GM23248 (cell line): ENCODE measurements at regions not wholly inside any gene's neighbourhood (a gene's known extent, or its start where the extent isn't known, plus 50 kb on each side); places are given as distances from the start of the nearest gene placed in this dataset. TPM values are rescaled to one million over a fixed set of nuclear protein-coding genes. Genes with fewer than 3 reads are reported as not detected.

Experiments used
- DNase-seq: peaks from one replicate; pipeline ENCODE4 v3.0.0-alpha.2; 2015
- H2AFZ ChIP-seq: fragments of 200-600 bp; sonication (generic); 2 replicates; pipeline ENCODE4 v1.6.1; 2016; ENCODE audit warnings: antibody characterized with exemption
- H3F3A ChIP-seq: fragments of 200-600 bp; sonication (generic); 2 replicates; pipeline ENCODE4 v1.6.1; 2016; ENCODE audit warnings: mild to moderate bottlenecking, antibody characterized with exemption, mixed run types; ENCODE audit not compliant: insufficient read depth
- H3K27ac ChIP-seq: fragments of 200-600 bp; sonication (generic); 2 replicates; pipeline ENCODE4 v1.5.1; 2016; ENCODE audit warnings: mild to moderate bottlenecking
- H3K27me3 ChIP-seq: fragments of 200-600 bp; sonication (generic); replicated peaks from 2 replicates; pipeline ENCODE4 v1.6.1; 2016; ENCODE audit warnings: mild to moderate bottlenecking; ENCODE audit not compliant: insufficient read depth
- H3K36me3 ChIP-seq: fragments of 200-600 bp; sonication (generic); 2 replicates; pipeline ENCODE4 v1.6.1; 2016; ENCODE audit warnings: low read depth, mild to moderate bottlenecking
- H3K4me1 ChIP-seq: fragments of 200-600 bp; sonication (generic); 2 replicates; pipeline ENCODE4 v1.6.1; 2016; ENCODE audit warnings: mild to moderate bottlenecking; ENCODE audit not compliant: insufficient read depth
- H3K4me2 ChIP-seq: fragments of 200-600 bp; sonication (generic); one replicate; pipeline ENCODE4 v1.6.1; 2016; ENCODE audit warnings: mild to moderate bottlenecking; ENCODE audit not compliant: unreplicated experiment
- H3K4me3 ChIP-seq: fragments of 200-600 bp; sonication (generic); 2 replicates; pipeline ENCODE4 v1.5.1; 2016; ENCODE audit warnings: mild to moderate bottlenecking
- H3K79me2 ChIP-seq: fragments of 200-600 bp; sonication (generic); 2 replicates; pipeline ENCODE4 v1.6.1; 2016; ENCODE audit warnings: mild to moderate bottlenecking; ENCODE audit not compliant: insufficient read depth
- H3K9ac ChIP-seq: fragments of 200-600 bp; sonication (generic); 2 replicates; pipeline ENCODE4 v1.6.1; 2016; ENCODE audit warnings: mild to moderate bottlenecking
- H3K9me2 ChIP-seq: fragments of 200-600 bp; sonication (generic); 2 replicates; pipeline ENCODE4 v1.6.1; 2016; ENCODE audit warnings: mixed run types, mild to moderate bottlenecking, moderate library complexity; ENCODE audit not compliant: insufficient read depth
- H3K9me3 ChIP-seq: fragments of 200-600 bp; sonication (generic); one replicate; pipeline ENCODE4 v1.6.1; 2017; ENCODE audit warnings: low read depth
- H4K20me1 ChIP-seq: fragments of 200-600 bp; sonication (generic); 2 replicates; pipeline ENCODE4 v1.6.0; 2016; ENCODE audit not compliant: insufficient read depth
- EZH2 ChIP-seq: fragments of 200-600 bp; sonication (generic); IDR thresholded peaks from 2 replicates; pipeline ENCODE4 v1.6.1; 2018; ENCODE audit warnings: antibody characterized with exemption, mild to moderate bottlenecking; ENCODE audit not compliant: insufficient read depth, poor library complexity, severe bottlenecking
- EZH2phosphoT487 ChIP-seq: fragments of 200-600 bp; sonication (generic); IDR thresholded peaks from 2 replicates; pipeline ENCODE4 v1.6.1; 2018; ENCODE audit warnings: antibody characterized with exemption, moderate library complexity, mild to moderate bottlenecking, low read depth; ENCODE audit not compliant: insufficient read depth
- WGBS, 2 experiments: methylation state at CpG; one replicate each; pipeline ENCODE4 v1.1.6; 2015 to 2017; ENCODE audit warnings: low lambda C conversion rate in 2 of 2, low coverage in 1 of 2; ENCODE audit errors: missing lambda C conversion rate in 2 of 2; 5-methylcytosine and 5-hydroxymethylcytosine counted together
- in situ Hi-C: fragments of 300-500 bp; cut with MboI; formaldehyde crosslinking; loops from 2 replicates; pipeline ENCODE4 v1.15.0; 2020
- microRNA counts: library from miRNA; unstranded; fragments of <30 nt; microRNA quantifications from one replicate; lab custom pipeline; 2016
- microRNA-seq: library from miRNA; unstranded; fragments of <30 nt; microRNA quantifications from one replicate; pipeline ENCODE4, GENCODE V29; 2016; ENCODE audit warnings: borderline number of aligned reads
- small RNA-seq: library from RNA; depleted of rRNA; stranded (forward); fragments of <200 nt; gene quantifications from one replicate; pipeline ENCODE3, GENCODE V24; 2014; ENCODE audit warnings: low read depth, low replicate concordance

GRCh38 chr14:47744155-47744554 lies 68.8 kb upstream of the MDGA2 start:
- in situ Hi-C loops, result no loop called here
- no peak for DNase-seq

GRCh38 chr14:47739541-47739940 lies 64.1 kb upstream of the MDGA2 start:
- Histone ChIP-seq H3K79me2 (no peaks in the 10 kb centered on the region), H3K4me3 (no peak overlapping the region), H3K9me3 (no peaks in the 10 kb centered on the region), H3K27ac (no peak overlapping the region), H3K9ac (no peak overlapping the region), H3F3A (no peaks in the 10 kb centered on the region), H2AFZ (no peak overlapping the region), H3K36me3 (no peaks in the 10 kb centered on the region), H3K4me2 (no peak overlapping the region), H4K20me1 (no peaks in the 10 kb centered on the region), H3K9me2 (no peaks in the 10 kb centered on the region), H3K4me1 (no peaks in the 10 kb centered on the region), H3K27me3 (no peaks in the 10 kb centered on the region)
- TF ChIP-seq EZH2phosphoT487, result no peak
- TF ChIP-seq EZH2, result no peak
- DNase-seq, result no peak
- 16 to 26% methylated on average over 1 of the region's 1 CpG for WGBS, 2 experiments
- in situ Hi-C loops, result no loop called here

More at GRCh38 chr14:47744155-47744554, 68.8 kb upstream of the MDGA2 start:
- no peaks in the 10 kb centered on the region for H3K36me3 ChIP-seq
- WGBS, 2 experiments, result 12 to 25% methylated on average over 1 of the region's 1 CpG
- no peak overlapping the region for H3K4me2 ChIP-seq
- no peaks in the 10 kb centered on the region for H3K9me3 ChIP-seq
- H3K79me2 ChIP-seq, result no peaks in the 10 kb centered on the region
- H4K20me1 ChIP-seq, result no peaks in the 10 kb centered on the region
- H3K27ac ChIP-seq, result no peak overlapping the region
- TF ChIP-seq EZH2phosphoT487, result no peak
- TF ChIP-seq EZH2, result no peak
- no peak overlapping the region for H3K4me3 ChIP-seq
- H3K9me2 ChIP-seq, result no peaks in the 10 kb centered on the region
- no peaks in the 10 kb centered on the region for H3K27me3 ChIP-seq
- H3F3A ChIP-seq, result no peaks in the 10 kb centered on the region
- H2AFZ ChIP-seq, result no peak overlapping the region
- H3K9ac ChIP-seq, result no peak overlapping the region
- H3K4me1 ChIP-seq, result no peaks in the 10 kb centered on the region

- no peaks in the 10 kb centered on the region for H3K9me3 ChIP-seq
- H3K4me3 ChIP-seq, result no peak overlapping the region
- no peak for DNase-seq
- no peak overlapping the region for H3K9ac ChIP-seq
- H3K4me1 ChIP-seq, result no peaks in the 10 kb centered on the region
- no peak overlapping the region for H3K27ac ChIP-seq
- H4K20me1 ChIP-seq, result no peaks in the 10 kb centered on the region
- in situ Hi-C loops, result no loop called here
- H3F3A ChIP-seq, result no peaks in the 10 kb centered on the region
- no peaks in the 10 kb centered on the region for H3K36me3 ChIP-seq
- no peaks in the 10 kb centered on the region for H3K27me3 ChIP-seq
- 9 to 17% methylated on average over 3 of the region's 3 CpGs for WGBS, 2 experiments
- no peaks in the 10 kb centered on the region for H3K79me2 ChIP-seq
- H3K4me2 ChIP-seq, result no peak overlapping the region
- TF ChIP-seq EZH2phosphoT487 (no peak), EZH2 (no peak)
- H3K9me2 ChIP-seq, result no peaks in the 10 kb centered on the region
- no peak overlapping the region for H2AFZ ChIP-seq
These were observed 54.9 kb upstream of the MDGA2 start for GRCh38 chr14:47730296-47730695.

MicroRNAs in the stretch of these regions (microRNA counts, 767-probe panel; counts per million panel counts)
- 447 counts per million, percentile 86 among the panel's probes with 10 or more counts for microRNA hsa-miR-548y (lab: Ali Mortazavi, UCI)

Small RNAs in the stretch of these regions (microRNA-seq; reads per million reads assigned to microRNA genes)
- gene MIR548Y, result not detected

Small RNAs in the stretch of these regions (small RNA-seq; reads per million reads assigned to genes)
- gene AL121576.1 (not detected), gene AL512360.1 (not detected), gene MIR548Y (not detected), gene RNU6-297P (not detected)
